HepG2 (cell line): ENCODE measurements at regions not wholly inside any gene's neighbourhood (a gene's known extent, or its start where the extent isn't known, plus 50 kb on each side); places are given as distances from the start of the nearest gene placed in this dataset.
A peak's percentile ranks its signal among the peaks of the same experiment; 100 is the strongest.

ENCODE experiments used
- ATF7 ChIP-seq, 2 experiments: fragments of 450-650 bp in 1 of 2; sonication (generic) in 1 of 2; formaldehyde crosslinking in 1 of 2; IDR thresholded peaks; 2 replicates each; pipeline versions ENCODE4 v1.4.0 to v1.6.1; 2016 to 2020; ENCODE audit warnings: antibody characterized with exemption in 1 of 2, mild to moderate bottlenecking in 1 of 2, missing genetic modification reagents in 1 of 2
- CEBPG ChIP-seq: IDR thresholded peaks from 2 replicates; pipeline ENCODE4 v1.6.1; 2016
- EEA1 ChIP-seq: sonication (generic); formaldehyde crosslinking; IDR thresholded peaks from 2 replicates; pipeline ENCODE4 v1.5.1; 2020; ENCODE audit warnings: mild to moderate bottlenecking, missing genetic modification reagents, borderline replicate concordance
- FOXP1 ChIP-seq, 2 experiments: fragments of 450-650 bp in 1 of 2; IDR thresholded peaks; 2 replicates each; pipeline ENCODE4 v1.6.1; 2017 to 2018; ENCODE audit warnings: antibody characterized with exemption in 1 of 2
- HDAC2 ChIP-seq: sonication (generic); formaldehyde crosslinking; IDR thresholded peaks from 2 replicates; pipeline ENCODE4 v1.4.0; 2020; ENCODE audit warnings: missing genetic modification reagents
- IRF2 ChIP-seq: IDR thresholded peaks from 2 replicates; pipeline ENCODE4 v1.6.1; 2018; ENCODE audit warnings: missing genetic modification reagents, missing compliant biosample characterization
- JARID2 ChIP-seq: sonication (generic); formaldehyde crosslinking; IDR thresholded peaks from 2 replicates; pipeline ENCODE4 v1.8.1; 2023; ENCODE audit warnings: missing genetic modification reagents, inconsistent platforms; ENCODE audit not compliant: insufficient replicate concordance
- KDM1A ChIP-seq: IDR thresholded peaks from 2 replicates; pipeline ENCODE4 v1.6.1; 2016; ENCODE audit warnings: missing compliant biosample characterization
- MIXL1 ChIP-seq: IDR thresholded peaks from 2 replicates; pipeline ENCODE4 v1.6.1; 2016
- NFE2L1 ChIP-seq: sonication (generic); formaldehyde crosslinking; IDR thresholded peaks from 2 replicates; pipeline ENCODE4 v1.4.0; 2020; ENCODE audit warnings: missing genetic modification reagents, mild to moderate bottlenecking, borderline replicate concordance
- PAWR ChIP-seq: sonication (generic); formaldehyde crosslinking; IDR thresholded peaks from 2 replicates; pipeline ENCODE4 v1.4.0; 2020; ENCODE audit warnings: missing genetic modification reagents, mild to moderate bottlenecking, borderline replicate concordance
- PPARG ChIP-seq: conservative IDR thresholded peaks from 2 replicates; pipeline ENCODE4 v1.6.1; 2016; ENCODE audit warnings: missing biosample characterization, missing genetic modification reagents
- SIN3B ChIP-seq: fragments of 150-350 bp; IDR thresholded peaks from 2 replicates; pipeline ENCODE4 v1.6.1; 2014; ENCODE audit warnings: low read length
- SP2 ChIP-seq: sonication (generic); formaldehyde crosslinking; IDR thresholded peaks from 2 replicates; pipeline ENCODE4 v1.5.1; 2020; ENCODE audit warnings: mild to moderate bottlenecking, missing genetic modification reagents
- SP4 ChIP-seq: sonication (generic); formaldehyde crosslinking; IDR thresholded peaks from 2 replicates; pipeline ENCODE4 v1.8.1; 2023; ENCODE audit warnings: mild to moderate bottlenecking, missing genetic modification reagents
- TBP ChIP-seq: sonication (generic); formaldehyde crosslinking; IDR thresholded peaks from 2 replicates; pipeline ENCODE4 v1.5.0; 2020; ENCODE audit warnings: missing genetic modification reagents
- TOPORS ChIP-seq: sonication (generic); formaldehyde crosslinking; IDR thresholded peaks from 2 replicates; pipeline ENCODE4 v1.8.0; 2023; ENCODE audit warnings: mild to moderate bottlenecking, missing genetic modification reagents
- ZKSCAN5 ChIP-seq: sonication (generic); formaldehyde crosslinking; IDR thresholded peaks from 2 replicates; pipeline ENCODE4 v1.5.1; 2020; ENCODE audit warnings: mild to moderate bottlenecking, missing genetic modification reagents
- ZNF329 ChIP-seq: sonication (generic); formaldehyde crosslinking; IDR thresholded peaks from 2 replicates; pipeline ENCODE4 v1.9.0; 2021; ENCODE audit warnings: low read depth, mild to moderate bottlenecking, missing genetic modification reagents
- ZNF501 ChIP-seq: sonication (generic); formaldehyde crosslinking; IDR thresholded peaks from 2 replicates; pipeline ENCODE4 v1.5.1; 2020; ENCODE audit warnings: mild to moderate bottlenecking, moderate library complexity, missing genetic modification reagents
- ZNF577 ChIP-seq: sonication (generic); formaldehyde crosslinking; IDR thresholded peaks from 2 replicates; pipeline ENCODE4 v1.4.0; 2020; ENCODE audit warnings: mild to moderate bottlenecking, low read depth, missing genetic modification reagents, borderline replicate concordance
- ZNF674 ChIP-seq: sonication (generic); formaldehyde crosslinking; IDR thresholded peaks from 2 replicates; pipeline ENCODE4 v1.5.0; 2020; ENCODE audit warnings: low read depth, mild to moderate bottlenecking, missing genetic modification reagents
- ZNF678 ChIP-seq: sonication (generic); formaldehyde crosslinking; IDR thresholded peaks from 2 replicates; pipeline ENCODE4 v1.4.0; 2020; ENCODE audit warnings: mild to moderate bottlenecking, missing genetic modification reagents
- ZNF775 ChIP-seq: sonication (generic); formaldehyde crosslinking; IDR thresholded peaks from 2 replicates; pipeline ENCODE4 v1.4.0; 2020; ENCODE audit warnings: missing genetic modification reagents, mild to moderate bottlenecking, moderate library complexity, borderline replicate concordance
- ZNF788 ChIP-seq: sonication (generic); formaldehyde crosslinking; IDR thresholded peaks from 2 replicates; pipeline ENCODE4 v1.5.0; 2020; ENCODE audit warnings: mild to moderate bottlenecking, missing genetic modification reagents, borderline replicate concordance
- ZNF850 ChIP-seq: sonication (generic); formaldehyde crosslinking; conservative IDR thresholded peaks from 2 replicates; pipeline ENCODE4 v1.9.0; 2021; ENCODE audit warnings: mild to moderate bottlenecking, missing genetic modification reagents
- TF ChIP-seq, protein P1 (sequence below): sonication (generic); formaldehyde crosslinking; IDR thresholded peaks from 2 replicates; pipeline ENCODE4 v1.4.0; 2020; ENCODE audit warnings: missing genetic modification reagents
- TF ChIP-seq, protein P2 (sequence below): IDR thresholded peaks from 2 replicates; pipeline ENCODE4 v1.6.1; 2016; ENCODE audit warnings: mild to moderate bottlenecking
- TF ChIP-seq, protein P3 (sequence below): IDR thresholded peaks from 2 replicates; pipeline ENCODE4 v1.6.1; 2012; ENCODE audit warnings: inconsistent platforms
- TF ChIP-seq, protein P4 (sequence below): sonication (generic); formaldehyde crosslinking; IDR thresholded peaks from 2 replicates; pipeline ENCODE4 v1.4.0; 2020; ENCODE audit warnings: missing genetic modification reagents

DNA sequence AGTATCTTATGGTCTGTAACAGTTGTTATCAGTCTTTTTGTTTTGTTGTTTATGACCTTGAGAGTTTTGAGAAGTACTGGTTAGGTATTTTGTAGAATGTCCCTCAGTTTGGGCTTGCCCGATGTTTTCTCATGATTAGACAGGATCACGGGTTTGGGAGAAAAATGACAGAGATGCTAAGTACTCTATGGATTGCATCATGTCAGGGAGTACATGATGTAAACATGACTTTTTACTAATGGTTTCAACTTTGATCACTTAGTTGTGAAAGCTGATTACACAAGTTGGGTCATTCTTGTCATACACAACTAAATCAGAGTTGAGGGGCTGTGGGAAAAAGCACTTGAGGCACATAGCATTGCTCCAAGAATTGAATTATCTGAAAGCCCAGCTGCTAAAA lies 94.7 kb upstream of the SIAH1 start (continued):
- TF ChIP-seq ZNF850 (0 out of 2 replicates have a peak, but pooled peaks have one; percentile 52), SP4 (CRISPR knock-in tag) (no peak), HDAC2 (peak; percentile 51; the same call in 1 of the 2 replicates), IRF2 (peak; percentile 28; the same call in 1 of the 2 replicates), SP2 (CRISPR knock-in tag) (no peak), TOPORS (CRISPR knock-in tag) (no peak), TBP (no peak), ZNF577 (CRISPR knock-in tag) (no peak), CEBPG (peak; percentile 97), PAWR (CRISPR knock-in tag) (no peak), KDM1A (CRISPR knock-in tag) (peak; percentile 82; the same call in 1 of the 2 replicates), NFE2L1 (CRISPR knock-in tag) (no peak), ZNF329 (CRISPR knock-in tag) (no peak), FOXP1 (IDR thresholded peaks at IDR 0.05) (no peak), FOXP1 (CRISPR knock-in tag; IDR thresholded peaks at IDR 0.05) (peak; percentile 81), SIN3B (no peak), ZNF788 (CRISPR knock-in tag) (no peak), ATF7 (IDR thresholded peaks at IDR 0.05) (peak; percentile 81), ATF7 (CRISPR knock-in tag; IDR thresholded peaks at IDR 0.05) (no peak), JARID2 (CRISPR knock-in tag) (no peak), EEA1 (CRISPR knock-in tag) (no peak), PPARG (CRISPR knock-in tag) (no peak), ZKSCAN5 (CRISPR knock-in tag) (no peak), ZNF674 (CRISPR knock-in tag) (no peak), MIXL1 (CRISPR knock-in tag) (0 out of 2 replicates have a peak, but pooled peaks have one; percentile 51), ZNF501 (CRISPR knock-in tag) (no peak), ZNF775 (no peak), ZNF678 (CRISPR knock-in tag) (no peak)
- TF ChIP-seq, protein P1, sequence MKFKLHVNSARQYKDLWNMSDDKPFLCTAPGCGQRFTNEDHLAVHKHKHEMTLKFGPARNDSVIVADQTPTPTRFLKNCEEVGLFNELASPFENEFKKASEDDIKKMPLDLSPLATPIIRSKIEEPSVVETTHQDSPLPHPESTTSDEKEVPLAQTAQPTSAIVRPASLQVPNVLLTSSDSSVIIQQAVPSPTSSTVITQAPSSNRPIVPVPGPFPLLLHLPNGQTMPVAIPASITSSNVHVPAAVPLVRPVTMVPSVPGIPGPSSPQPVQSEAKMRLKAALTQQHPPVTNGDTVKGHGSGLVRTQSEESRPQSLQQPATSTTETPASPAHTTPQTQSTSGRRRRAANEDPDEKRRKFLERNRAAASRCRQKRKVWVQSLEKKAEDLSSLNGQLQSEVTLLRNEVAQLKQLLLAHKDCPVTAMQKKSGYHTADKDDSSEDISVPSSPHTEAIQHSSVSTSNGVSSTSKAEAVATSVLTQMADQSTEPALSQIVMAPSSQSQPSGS (CRISPR knock-in tag), result peak; percentile 71
- TF ChIP-seq, protein P2, sequence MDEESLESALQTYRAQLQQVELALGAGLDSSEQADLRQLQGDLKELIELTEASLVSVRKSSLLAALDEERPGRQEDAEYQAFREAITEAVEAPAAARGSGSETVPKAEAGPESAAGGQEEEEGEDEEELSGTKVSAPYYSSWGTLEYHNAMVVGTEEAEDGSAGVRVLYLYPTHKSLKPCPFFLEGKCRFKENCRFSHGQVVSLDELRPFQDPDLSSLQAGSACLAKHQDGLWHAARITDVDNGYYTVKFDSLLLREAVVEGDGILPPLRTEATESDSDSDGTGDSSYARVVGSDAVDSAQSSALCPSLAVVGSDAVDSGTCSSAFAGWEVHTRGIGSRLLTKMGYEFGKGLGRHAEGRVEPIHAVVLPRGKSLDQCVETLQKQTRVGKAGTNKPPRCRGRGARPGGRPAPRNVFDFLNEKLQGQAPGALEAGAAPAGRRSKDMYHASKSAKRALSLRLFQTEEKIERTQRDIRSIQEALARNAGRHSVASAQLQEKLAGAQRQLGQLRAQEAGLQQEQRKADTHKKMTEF (CRISPR knock-in tag), result 0 out of 2 replicates have a peak, but pooled peaks have one; percentile 39
- TF ChIP-seq, protein P3, sequence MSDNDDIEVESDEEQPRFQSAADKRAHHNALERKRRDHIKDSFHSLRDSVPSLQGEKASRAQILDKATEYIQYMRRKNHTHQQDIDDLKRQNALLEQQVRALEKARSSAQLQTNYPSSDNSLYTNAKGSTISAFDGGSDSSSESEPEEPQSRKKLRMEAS, result peak; percentile 28; the same call in 1 of the 2 replicates
- TF ChIP-seq, protein P4, sequence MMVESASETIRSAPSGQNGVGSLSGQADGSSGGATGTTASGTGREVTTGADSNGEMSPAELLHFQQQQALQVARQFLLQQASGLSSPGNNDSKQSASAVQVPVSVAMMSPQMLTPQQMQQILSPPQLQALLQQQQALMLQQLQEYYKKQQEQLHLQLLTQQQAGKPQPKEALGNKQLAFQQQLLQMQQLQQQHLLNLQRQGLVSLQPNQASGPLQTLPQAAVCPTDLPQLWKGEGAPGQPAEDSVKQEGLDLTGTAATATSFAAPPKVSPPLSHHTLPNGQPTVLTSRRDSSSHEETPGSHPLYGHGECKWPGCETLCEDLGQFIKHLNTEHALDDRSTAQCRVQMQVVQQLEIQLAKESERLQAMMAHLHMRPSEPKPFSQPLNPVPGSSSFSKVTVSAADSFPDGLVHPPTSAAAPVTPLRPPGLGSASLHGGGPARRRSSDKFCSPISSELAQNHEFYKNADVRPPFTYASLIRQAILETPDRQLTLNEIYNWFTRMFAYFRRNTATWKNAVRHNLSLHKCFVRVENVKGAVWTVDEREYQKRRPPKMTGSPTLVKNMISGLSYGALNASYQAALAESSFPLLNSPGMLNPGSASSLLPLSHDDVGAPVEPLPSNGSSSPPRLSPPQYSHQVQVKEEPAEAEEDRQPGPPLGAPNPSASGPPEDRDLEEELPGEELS (CRISPR knock-in tag), result peak; percentile 29; the same call in 1 of the 2 replicates
